PC-9 (cell line): ENCODE measurements at regions not wholly inside any gene's neighbourhood (a gene's known extent, or its start where the extent isn't known, plus 50 kb on each side); places are given as distances from the start of the nearest gene placed in this dataset.

Experiments used
- BruUV-seq: library from RNA; stranded (reverse); fragments of 400-500 nt; replicated peaks from 2 replicates; lab custom pipeline; 2021; lab: Mats Ljungman, UMichigan
- CTCF ChIA-PET: fragments of 300-600 bp; sonication (Branson Sonifier 250); formaldehyde crosslinking; loops from one replicate; lab custom pipeline; 2022; ENCODE audit warnings: antibody characterized with exemption; lab: Charles Lee
- POLR2A ChIA-PET: fragments of 300-600 bp; sonication (Branson Sonifier 250); formaldehyde crosslinking; loops from one replicate; lab custom pipeline; 2022; ENCODE audit warnings: antibody characterized with exemption; ENCODE audit not compliant: unreplicated experiment; lab: Charles Lee
- DNase-seq, 2 experiments: peaks; one replicate each; pipeline versions ENCODE4 v3.0.0 to v3.0.0-alpha.2; 2015 to 2022; ENCODE audit warnings: mixed read lengths in 1 of 2
- H2AFZ ChIP-seq: fragments of 200-600 bp; sonication (generic); 2 replicates; pipeline ENCODE4 v1.8.1; 2017; ENCODE audit warnings: antibody characterized with exemption
- H3F3A ChIP-seq: fragments of 200-600 bp; sonication (generic); 2 replicates; pipeline ENCODE4 v1.8.1; 2017; ENCODE audit warnings: antibody characterized with exemption, mild to moderate bottlenecking, low read depth; ENCODE audit not compliant: insufficient read depth
- H3K27ac ChIP-seq: fragments of 200-600 bp; sonication (generic); 2 replicates; pipeline ENCODE4 v1.6.1; 2016; ENCODE audit warnings: mixed run types
- H3K27me3 ChIP-seq: fragments of 200-600 bp; sonication (generic); 2 replicates; pipeline ENCODE4 v1.6.1; 2016; ENCODE audit warnings: low read depth, mixed run types; ENCODE audit not compliant: insufficient read depth
- H3K36me3 ChIP-seq: fragments of 200-600 bp; sonication (generic); 2 replicates; pipeline ENCODE4 v1.6.1; 2016; ENCODE audit warnings: low read depth, mixed run types
- H3K4me1 ChIP-seq: fragments of 200-600 bp; sonication (generic); replicated peaks from 2 replicates; pipeline ENCODE4 v1.6.1; 2016; ENCODE audit warnings: mixed run types; ENCODE audit not compliant: insufficient read depth
- H3K4me2 ChIP-seq: fragments of 200-600 bp; sonication (generic); 2 replicates; pipeline ENCODE4 v1.6.1; 2017; ENCODE audit warnings: mixed run types
- H3K4me3 ChIP-seq: fragments of 200-600 bp; sonication (generic); 2 replicates; pipeline ENCODE4 v1.6.1; 2016; ENCODE audit warnings: mixed run types
- H3K79me2 ChIP-seq: fragments of 200-600 bp; sonication (generic); 2 replicates; pipeline ENCODE4 v1.6.1; 2017; ENCODE audit warnings: low read depth, mixed run types
- H3K9me2 ChIP-seq: fragments of 200-600 bp; sonication (generic); 2 replicates; pipeline ENCODE4 v1.8.1; 2017; ENCODE audit warnings: mild to moderate bottlenecking; ENCODE audit not compliant: insufficient read depth
- H3K9me3 ChIP-seq: fragments of 200-600 bp; sonication (generic); 2 replicates; pipeline ENCODE4 v1.8.1; 2016; ENCODE audit warnings: low read depth; ENCODE audit not compliant: insufficient read depth
- H4K20me1 ChIP-seq: fragments of 200-600 bp; sonication (generic); 2 replicates; pipeline ENCODE4 v1.8.1; 2017; ENCODE audit not compliant: insufficient read depth
- CTCF ChIP-seq: fragments of 200-600 bp; sonication (generic); conservative IDR thresholded peaks from 2 replicates; pipeline ENCODE4 v1.6.1; 2017; ENCODE audit warnings: mixed run types, antibody characterized with exemption, mild to moderate bottlenecking, moderate library complexity
- EZH2 ChIP-seq: fragments of 200-600 bp; sonication (generic); IDR thresholded peaks from 2 replicates; pipeline ENCODE4 v1.8.0; 2017; ENCODE audit warnings: antibody characterized with exemption, low read depth
- intact Hi-C: fragments of 100-400 bp; cut with micrococcal nuclease; formaldehyde crosslinking; loops from one replicate; pipeline ENCODE4 v1.10.0; 2022; ENCODE audit not compliant: unreplicated experiment

GRCh38 chr16:88293097-88293496 lies 89.7 kb upstream of the ZNF469 start:
- no TSS peak for BruUV-seq
- H3K36me3 ChIP-seq: no peaks in the 10 kb centered on the region
- H3F3A ChIP-seq: peaks cover 9% of the 10 kb centered on the region; the same call in 1 of the 2 replicates
- no peaks in the 10 kb centered on the region for H3K79me2 ChIP-seq
- no peaks in the 10 kb centered on the region for H4K20me1 ChIP-seq
- H3K4me2 ChIP-seq: no peak overlapping the region
- TF ChIP-seq CTCF (no peak), EZH2 (no peak)
- no peak for DNase-seq
- H3K27ac ChIP-seq: no peak overlapping the region
- no peak overlapping the region for H3K4me3 ChIP-seq
- intact Hi-C loops: no loop called here
- H3K4me1 ChIP-seq: no peaks in the 10 kb centered on the region
- no peaks in the 10 kb centered on the region for H3K9me2 ChIP-seq
- H2AFZ ChIP-seq: no peak overlapping the region
- POLR2A ChIA-PET: no interaction called here
- CTCF ChIA-PET: no interaction called here
- no peaks in the 10 kb centered on the region for H3K27me3 ChIP-seq
- H3K9me3 ChIP-seq: no peaks in the 10 kb centered on the region

- Histone ChIP-seq H3K4me1 (no peaks in the 10 kb centered on the region), H3K79me2 (no peaks in the 10 kb centered on the region), H3K4me2 (no peak overlapping the region), H3K9me2 (no peaks in the 10 kb centered on the region), H3K27me3 (no peaks in the 10 kb centered on the region), H3K27ac (no peak overlapping the region), H3F3A (peaks cover 9% of the 10 kb centered on the region; the same call in 1 of the 2 replicates), H3K36me3 (no peaks in the 10 kb centered on the region), H3K9me3 (no peaks in the 10 kb centered on the region), H4K20me1 (no peaks in the 10 kb centered on the region), H2AFZ (no peak overlapping the region), H3K4me3 (no peak overlapping the region)
- DNase-seq: no peak
- intact Hi-C loops: no loop called here
- no TSS peak for BruUV-seq
- no peak for TF ChIP-seq CTCF
- no peak for TF ChIP-seq EZH2
- ChIA-PET POLR2A (no interaction called here), CTCF (no interaction called here)
Measured at GRCh38 chr16:88295671-88296436, 86.9 kb upstream of the ZNF469 start.

GRCh38 chr16:88296437-88297177 lies 86.2 kb upstream of the ZNF469 start:
- POLR2A ChIA-PET: no interaction called here
- BruUV-seq: no TSS peak
- CTCF ChIA-PET: no interaction called here

More at GRCh38 chr16:88296437-88297177, 86.2 kb upstream of the ZNF469 start:
- peaks cover 9% of the 10 kb centered on the region; the same call in 1 of the 2 replicates for H3F3A ChIP-seq
- H3K27me3 ChIP-seq: no peaks in the 10 kb centered on the region
- no peak overlapping the region for H3K4me3 ChIP-seq
- H3K79me2 ChIP-seq: no peaks in the 10 kb centered on the region
- H2AFZ ChIP-seq: no peak overlapping the region
- no peak for TF ChIP-seq CTCF
- TF ChIP-seq EZH2: no peak
- no peaks in the 10 kb centered on the region for H3K9me2 ChIP-seq
- H3K27ac ChIP-seq: no peak overlapping the region
- H3K4me1 ChIP-seq: no peaks in the 10 kb centered on the region
- H3K9me3 ChIP-seq: no peaks in the 10 kb centered on the region
- no peaks in the 10 kb centered on the region for H3K36me3 ChIP-seq
- intact Hi-C loops: no loop called here
- DNase-seq: no peak
- H3K4me2 ChIP-seq: no peak overlapping the region
- H4K20me1 ChIP-seq: no peaks in the 10 kb centered on the region
